Stimulated activated CD8-positive, alpha-beta memory T cell treated with anti-CD3 and anti-CD28 coated beads, Interleukin-15, amount 100 ng/mL, for 1 hour (primary cell): ENCODE measurements at regions not wholly inside any gene's neighbourhood (a gene's known extent, or its start where the extent isn't known, plus 50 kb on each side); places are given as distances from the start of the nearest gene placed in this dataset.
"Not testable (repeated sequence)": the region's sequence is repeated elsewhere in the genome, so short reads cannot be mapped to it uniquely, and the experiment has no call there.

ENCODE experiments used
- DNase-seq: peaks from one replicate; pipeline ENCODE4 v3.0.0-alpha.2; 2020; ENCODE audit warnings: low read depth

- not testable (repeated sequence) for DNase-seq
These were observed 127.0 kb downstream of the ART5 start for GRCh38 chr11:3514635-3515424.

GRCh38 chr11:3513311-3513710 is 128.5 kb downstream of the ART5 start:
- DNase-seq, result not testable (repeated sequence)

- DNase-seq, result not testable (repeated sequence)
These were observed 129.0 kb downstream of the ART5 start for GRCh38 chr11:3512751-3513150.

DNA sequence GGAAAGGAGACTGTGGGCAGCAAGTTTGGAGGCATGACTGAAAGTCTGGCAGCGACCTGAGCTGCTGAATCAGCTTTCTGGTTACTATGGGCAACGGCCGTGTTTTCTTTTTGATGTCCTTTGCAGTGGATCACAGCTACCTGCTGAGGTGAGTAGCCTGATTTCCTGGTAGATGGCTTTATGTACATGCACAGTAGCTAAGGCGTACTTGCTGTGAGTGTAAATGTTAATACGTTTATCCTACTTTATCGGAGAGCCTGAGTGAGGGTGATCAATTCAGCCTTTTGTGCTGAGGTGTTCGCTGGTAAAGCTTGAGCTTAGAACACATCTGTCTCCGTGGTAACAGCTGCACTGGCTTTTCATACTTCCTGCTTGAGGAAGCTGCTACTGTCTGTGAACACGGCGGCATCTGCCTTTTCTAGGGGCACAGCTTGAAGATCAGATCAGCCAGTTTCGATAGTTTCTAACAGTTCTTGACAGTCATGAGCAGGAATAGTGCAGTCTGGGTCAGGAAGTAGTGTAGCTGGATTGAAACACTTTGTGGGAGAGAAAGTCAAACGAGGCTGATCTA is 129.6 kb downstream of the ART5 start:
- not testable (repeated sequence) for DNase-seq

GRCh38 chr11:3511416-3512132 is 130.2 kb downstream of the ART5 start:
- DNase-seq, result not testable (repeated sequence)

- DNase-seq, result not testable (repeated sequence)
These were observed 130.6 kb upstream of the ZNF195 start for GRCh38 chr11:3509563-3509962.

DNA sequence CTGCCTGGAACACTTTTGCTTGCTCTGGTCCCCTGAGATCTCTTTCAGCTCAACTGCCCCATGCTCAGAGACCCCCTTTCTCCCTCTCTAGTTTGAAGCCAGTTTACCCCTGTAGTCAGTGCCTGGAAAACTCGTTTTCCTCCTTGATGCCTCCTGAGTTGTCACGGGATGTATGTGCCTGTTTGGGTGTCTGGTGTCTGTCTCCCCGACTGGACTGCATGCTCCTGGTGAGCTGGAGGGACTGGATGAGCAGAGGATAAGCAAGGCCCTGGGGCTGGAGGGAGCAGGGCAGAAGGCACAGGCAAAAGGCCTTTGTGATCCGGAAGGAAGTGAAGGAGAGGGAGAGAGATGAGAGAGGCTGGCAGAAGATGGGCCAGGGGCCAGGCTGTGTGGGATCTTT is 120.3 kb upstream of the ZNF195 start:
- not testable (repeated sequence) for DNase-seq

DNA sequence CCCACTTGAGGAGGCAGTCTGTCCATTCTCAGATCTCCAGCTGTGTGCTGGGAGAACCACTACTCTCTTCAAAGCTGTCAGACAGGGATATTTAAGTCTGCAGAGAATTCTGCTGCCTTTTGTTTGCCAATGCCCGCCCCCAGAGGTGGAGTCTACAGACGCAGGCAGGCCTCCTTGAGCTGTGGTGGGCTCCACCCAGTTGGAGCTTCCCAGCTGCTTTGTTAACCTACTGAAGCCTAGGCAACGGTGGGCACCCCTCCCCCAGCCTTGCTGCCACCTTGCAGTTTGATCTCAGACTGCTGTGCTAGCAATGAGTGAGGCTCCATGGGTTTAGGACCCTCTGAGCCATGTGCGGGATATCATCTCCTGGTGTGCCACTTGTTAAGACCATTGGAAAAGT is 119.4 kb upstream of the ZNF195 start:
- not testable (repeated sequence) for DNase-seq

DNA sequence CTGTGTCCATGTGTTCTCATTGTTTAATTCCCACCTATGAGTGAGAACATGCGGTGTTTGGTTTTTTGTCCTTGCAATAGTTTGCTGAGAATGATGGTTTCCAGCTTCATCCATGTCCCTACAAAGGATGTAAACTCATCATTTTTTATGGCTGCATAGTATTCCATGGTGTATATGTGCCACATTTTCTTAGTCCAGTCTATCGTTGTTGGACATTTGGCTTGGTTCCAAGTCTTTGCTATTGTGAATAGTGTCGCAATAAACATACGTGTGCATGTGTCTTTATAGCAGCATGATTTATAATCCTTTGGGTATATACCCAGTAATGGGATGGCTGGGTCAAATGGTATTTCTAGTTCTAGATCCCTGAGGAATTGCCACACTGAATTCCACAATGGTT is 114.2 kb upstream of the ZNF195 start:
- DNase-seq, result not testable (repeated sequence)

GRCh38 chr11:3488003-3488402 is 109.1 kb upstream of the ZNF195 start:
- not testable (repeated sequence) for DNase-seq

DNA sequence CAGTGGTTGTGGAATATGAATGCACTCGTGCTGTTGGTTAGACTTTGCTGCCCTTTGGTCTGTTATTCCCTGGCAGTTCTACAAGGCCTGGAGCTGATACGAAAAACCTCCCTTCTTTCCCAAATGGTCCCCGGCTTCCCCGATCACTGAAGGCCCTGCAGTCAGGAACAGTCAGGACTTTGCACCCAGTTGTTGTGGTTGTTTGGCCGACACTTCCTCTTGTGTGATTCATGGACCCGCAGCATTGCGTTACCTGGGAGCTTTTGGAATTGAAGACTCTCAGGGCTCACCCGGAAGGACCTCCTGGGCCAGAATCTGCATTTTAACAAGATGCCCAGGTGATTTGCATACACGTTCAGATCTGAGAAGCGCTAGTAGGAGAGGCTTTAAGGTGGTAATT is 106.8 kb upstream of the ZNF195 start:
- not testable (repeated sequence) for DNase-seq

DNA sequence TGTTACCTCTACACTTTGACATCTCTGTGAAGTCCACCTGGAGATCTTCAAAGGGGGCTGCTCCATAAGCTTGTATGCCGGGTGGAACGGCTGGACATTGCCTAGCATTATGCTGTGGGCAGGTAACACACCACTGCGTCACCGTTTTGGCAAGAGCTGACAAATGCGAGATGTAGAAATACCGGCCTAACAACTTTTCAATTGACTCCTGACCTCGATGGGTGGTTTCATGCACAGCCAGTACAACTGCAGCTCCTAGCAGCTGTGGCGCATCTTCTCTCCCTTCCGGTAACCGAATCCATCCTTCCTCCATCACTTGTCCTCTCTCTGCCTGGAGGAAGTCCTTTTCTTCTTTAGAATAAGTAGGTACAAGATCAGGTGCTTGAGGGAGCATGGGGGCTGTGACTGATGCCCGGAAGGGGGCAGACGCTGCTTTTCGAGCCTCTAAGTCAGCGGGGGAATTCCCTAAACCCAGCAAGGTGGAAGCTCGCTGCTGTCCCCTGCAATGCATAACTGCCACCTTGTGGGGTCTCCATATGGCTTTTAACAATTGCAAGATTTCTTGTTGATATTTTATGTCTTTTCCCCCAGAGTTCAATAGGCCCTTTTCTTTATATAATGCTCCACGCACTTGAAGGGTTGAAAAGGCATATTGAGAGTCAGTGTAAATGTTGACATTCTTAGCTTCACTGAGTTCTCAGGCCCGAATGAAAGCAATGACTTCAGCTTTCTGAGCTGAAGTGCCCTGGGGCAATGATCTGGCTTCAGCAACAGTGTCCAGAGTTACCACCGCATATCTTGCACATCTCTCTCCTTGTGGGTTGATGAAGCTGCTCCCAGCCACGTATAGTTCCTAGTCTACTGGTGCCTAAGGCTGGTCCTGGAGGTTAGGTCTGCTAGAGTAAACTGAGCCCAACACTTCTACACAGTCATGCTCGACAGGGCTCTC is 98.3 kb upstream of the ZNF195 start:
- DNase-seq, result not testable (repeated sequence)

DNA sequence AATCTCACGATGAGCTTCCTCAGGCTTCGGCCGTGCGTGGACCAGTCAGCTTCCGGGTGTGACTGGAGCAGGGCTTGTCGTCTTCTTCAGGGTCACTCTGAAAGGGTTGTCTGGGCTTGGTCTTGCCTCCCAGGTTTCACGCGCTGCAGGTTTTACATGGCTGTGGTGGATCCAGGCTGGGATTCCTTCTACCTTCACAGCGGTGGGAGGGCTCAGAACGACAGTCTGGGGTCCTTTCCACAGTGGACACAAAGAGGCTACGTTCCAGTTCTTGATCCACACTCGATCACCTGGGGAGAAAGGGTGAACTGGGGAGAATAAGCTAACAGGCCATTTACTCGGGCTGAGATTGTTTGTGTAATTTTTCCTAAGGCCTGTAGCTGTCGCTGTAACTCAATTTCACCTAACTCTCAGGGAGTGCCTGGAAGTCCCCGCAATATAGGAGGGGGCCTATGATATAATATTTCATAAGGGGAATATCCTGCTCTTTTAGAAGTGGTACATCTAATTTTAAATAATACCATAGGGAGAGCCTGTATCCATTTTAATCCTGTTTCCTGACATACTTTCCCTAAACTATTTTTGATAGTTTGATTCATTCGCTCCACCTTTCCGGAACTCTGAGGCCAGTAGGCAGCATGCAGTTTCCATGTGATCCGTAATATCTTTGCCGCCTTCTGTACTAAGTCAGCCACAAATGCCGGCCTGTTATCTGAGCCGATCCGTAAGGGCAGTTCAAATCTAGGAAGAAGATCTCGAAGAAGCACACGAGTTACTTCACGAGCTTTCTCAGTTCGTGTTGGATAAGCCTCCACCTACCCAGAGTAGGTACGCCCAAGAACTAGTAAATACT is 97.4 kb upstream of the ZNF195 start:
- DNase-seq, result not testable (repeated sequence)

- DNase-seq, result not testable (repeated sequence)
These were observed 90.0 kb upstream of the ZNF195 start for GRCh38 chr11:3468963-3469362.

DNA sequence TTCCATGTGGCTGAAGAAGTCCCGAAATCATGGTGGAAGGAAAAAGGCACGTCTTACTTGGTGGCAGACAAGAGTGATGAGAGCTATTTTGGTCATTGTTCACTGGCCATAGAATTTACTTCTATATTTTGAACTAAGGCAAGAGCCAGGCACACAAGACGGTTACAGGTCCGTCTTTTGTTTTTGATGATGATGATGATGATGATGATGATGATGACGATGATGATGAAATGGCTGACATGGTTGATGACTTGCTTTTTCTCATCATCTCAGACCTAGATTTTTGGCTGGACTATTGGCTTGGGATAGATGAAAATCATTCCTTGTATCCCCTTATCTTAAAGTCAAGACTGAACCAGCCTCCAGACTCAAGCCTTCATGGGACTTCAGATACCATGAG is 88.7 kb upstream of the ZNF195 start:
- not testable (repeated sequence) for DNase-seq

DNA sequence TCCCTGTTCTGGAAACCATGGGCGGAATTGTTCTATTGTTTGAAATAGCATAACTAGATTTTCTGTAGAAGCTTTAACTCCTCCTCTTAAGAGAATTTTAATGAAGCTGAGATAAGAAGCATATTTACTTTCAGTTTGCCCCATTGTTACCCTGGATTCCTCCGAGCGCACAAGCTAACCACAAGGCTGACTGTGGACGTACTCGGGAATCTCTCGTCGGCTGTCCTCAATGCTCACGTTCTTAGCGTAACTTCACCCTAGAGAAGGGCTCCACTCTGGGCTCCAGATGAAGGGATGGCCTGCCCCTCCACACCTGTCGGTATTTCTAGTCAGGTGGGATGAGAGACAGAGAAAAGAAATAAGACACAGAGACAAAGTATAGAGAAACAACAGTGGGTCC is 76.7 kb upstream of the ZNF195 start:
- DNase-seq, result not testable (repeated sequence)

- peak; percentile 9 for DNase-seq
These were observed 75.9 kb upstream of the ZNF195 start for GRCh38 chr11:3454844-3455243.

- DNase-seq, result not testable (repeated sequence)
These were observed 74.8 kb upstream of the ZNF195 start for GRCh38 chr11:3453596-3454256.

GRCh38 chr11:3450822-3451221 is 71.9 kb upstream of the ZNF195 start:
- DNase-seq, result not testable (repeated sequence)

- not testable (repeated sequence) for DNase-seq
These were observed 66.6 kb upstream of the ZNF195 start for GRCh38 chr11:3445535-3445934.
